Fibroblast of lung (primary cell): ENCODE measurements at regions not wholly inside any gene's neighbourhood (a gene's known extent, or its start where the extent isn't known, plus 50 kb on each side); places are given as distances from the start of the nearest gene placed in this dataset.

ENCODE experiments used
- CTCF ChIP-seq, 2 donors: IDR thresholded peaks in 1 of 2; conservative IDR thresholded peaks in 1 of 2; 1 replicate in 1 of 2; 2 replicates in 1 of 2; pipeline ENCODE4 v1.5.1; 2011 to 2012; ENCODE audit warnings: low read length in 2 of 2, control low read depth in 1 of 2, inconsistent platforms in 1 of 2, low read depth in 1 of 2, mild to moderate bottlenecking in 1 of 2
- EZH2 ChIP-seq: IDR thresholded peaks from 2 replicates; pipeline ENCODE4 v1.5.1; 2012; ENCODE audit warnings: low read length, control low read depth, mild to moderate bottlenecking; ENCODE audit errors: missing control alignments

- TF ChIP-seq CTCF (conservative IDR thresholded peaks at IDR 0.05 in 1 of 2, IDR thresholded peaks at IDR 0.05 in 1 of 2; ENCODE audit: low read depth in 1 of 2, low read length in 2 of 2) = no peak
- no peak for TF ChIP-seq EZH2
Observed at GRCh38 chr9:95581900-95582299, 65.1 kb upstream of the PTCH1 start.
